Smooth muscle cell (in vitro differentiated cells): ENCODE measurements at regions not wholly inside any gene's neighbourhood (a gene's known extent, or its start where the extent isn't known, plus 50 kb on each side); places are given as distances from the start of the nearest gene placed in this dataset.

Experiments used
- DNase-seq: peaks from one replicate; lab custom pipeline; 2025; ENCODE audit not compliant: unreplicated experiment; lab: John Stamatoyannopoulos, UW
- H2AFZ ChIP-seq: fragments of 200-600 bp; sonication (generic); 2 replicates; pipeline ENCODE4 v1.6.0; 2016; ENCODE audit warnings: antibody characterized with exemption, low read depth, mild to moderate bottlenecking
- H3F3A ChIP-seq: fragments of 200-600 bp; sonication (generic); 2 replicates; pipeline ENCODE4 v1.6.0; 2017; ENCODE audit warnings: antibody characterized with exemption, low read depth
- H3K27ac ChIP-seq: fragments of 200-600 bp; sonication (generic); 2 replicates; pipeline ENCODE4 v1.5.1; 2016; ENCODE audit warnings: low read depth, mild to moderate bottlenecking
- H3K27me3 ChIP-seq: fragments of 200-600 bp; sonication (generic); 2 replicates; pipeline ENCODE4 v1.6.1; 2016; ENCODE audit warnings: low read depth, mild to moderate bottlenecking
- H3K36me3 ChIP-seq: fragments of 200-600 bp; sonication (generic); 2 replicates; pipeline ENCODE4 v1.5.1; 2016; ENCODE audit warnings: low read depth
- H3K4me1 ChIP-seq: fragments of 200-600 bp; sonication (generic); 2 replicates; pipeline ENCODE4 v1.5.1; 2016; ENCODE audit warnings: low read depth
- H3K4me2 ChIP-seq: fragments of 200-600 bp; sonication (generic); 2 replicates; pipeline ENCODE4 v1.6.0; 2016; ENCODE audit warnings: mild to moderate bottlenecking
- H3K4me3 ChIP-seq: fragments of 200-600 bp; sonication (generic); 2 replicates; pipeline ENCODE4 v1.5.1; 2016; ENCODE audit warnings: mild to moderate bottlenecking
- H3K79me2 ChIP-seq: fragments of 200-600 bp; sonication (generic); 2 replicates; pipeline ENCODE4 v1.6.0; 2016; ENCODE audit warnings: low read depth, mild to moderate bottlenecking
- H3K9ac ChIP-seq: fragments of 200-600 bp; sonication (generic); 2 replicates; pipeline ENCODE4 v1.6.0; 2016; ENCODE audit warnings: low read depth
- H3K9me3 ChIP-seq: fragments of 200-600 bp; sonication (generic); replicated peaks from 2 replicates; pipeline ENCODE4 v1.5.1; 2016; ENCODE audit warnings: low read depth
- H4K20me1 ChIP-seq: fragments of 200-600 bp; sonication (generic); 2 replicates; pipeline ENCODE4 v1.6.0; 2016; ENCODE audit warnings: low read depth
- WGBS: methylation state at CpG from one replicate; pipeline ENCODE4 v1.1.7; 2016; ENCODE audit warnings: low lambda C conversion rate; 5-methylcytosine and 5-hydroxymethylcytosine counted together
- TF ChIP-seq, protein P1 (sequence below): fragments of 200-600 bp; sonication (generic); IDR thresholded peaks from 2 replicates; pipeline ENCODE4 v1.5.1; 2017; ENCODE audit warnings: borderline replicate concordance, mild to moderate bottlenecking, antibody characterized with exemption; ENCODE audit not compliant: insufficient read depth, poor library complexity, severe bottlenecking

GRCh38 chr13:64420181-64420580 is 2810.0 kb downstream of the PCDH9 start:
- 84% methylated on average over 3 of the region's 3 CpGs for WGBS
- TF ChIP-seq, protein P1, sequence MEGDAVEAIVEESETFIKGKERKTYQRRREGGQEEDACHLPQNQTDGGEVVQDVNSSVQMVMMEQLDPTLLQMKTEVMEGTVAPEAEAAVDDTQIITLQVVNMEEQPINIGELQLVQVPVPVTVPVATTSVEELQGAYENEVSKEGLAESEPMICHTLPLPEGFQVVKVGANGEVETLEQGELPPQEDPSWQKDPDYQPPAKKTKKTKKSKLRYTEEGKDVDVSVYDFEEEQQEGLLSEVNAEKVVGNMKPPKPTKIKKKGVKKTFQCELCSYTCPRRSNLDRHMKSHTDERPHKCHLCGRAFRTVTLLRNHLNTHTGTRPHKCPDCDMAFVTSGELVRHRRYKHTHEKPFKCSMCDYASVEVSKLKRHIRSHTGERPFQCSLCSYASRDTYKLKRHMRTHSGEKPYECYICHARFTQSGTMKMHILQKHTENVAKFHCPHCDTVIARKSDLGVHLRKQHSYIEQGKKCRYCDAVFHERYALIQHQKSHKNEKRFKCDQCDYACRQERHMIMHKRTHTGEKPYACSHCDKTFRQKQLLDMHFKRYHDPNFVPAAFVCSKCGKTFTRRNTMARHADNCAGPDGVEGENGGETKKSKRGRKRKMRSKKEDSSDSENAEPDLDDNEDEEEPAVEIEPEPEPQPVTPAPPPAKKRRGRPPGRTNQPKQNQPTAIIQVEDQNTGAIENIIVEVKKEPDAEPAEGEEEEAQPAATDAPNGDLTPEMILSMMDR = no peak
- no peak overlapping the region for H2AFZ ChIP-seq

GRCh38 chr13:64417581-64417980 is 2812.6 kb downstream of the PCDH9 start:
- H3K9me3 ChIP-seq = no peaks in the 10 kb centered on the region
- H2AFZ ChIP-seq = no peak overlapping the region
- H3K36me3 ChIP-seq = no peaks in the 10 kb centered on the region
- H3K27me3 ChIP-seq = no peaks in the 10 kb centered on the region
- H3K4me1 ChIP-seq = no peaks in the 10 kb centered on the region
- H3F3A ChIP-seq = no peaks in the 10 kb centered on the region
- DNase-seq = no peak
- no peak overlapping the region for H3K27ac ChIP-seq
- H4K20me1 ChIP-seq = no peaks in the 10 kb centered on the region
- H3K9ac ChIP-seq = no peak overlapping the region
- TF ChIP-seq, protein P1 = no peak
- H3K4me2 ChIP-seq = no peak overlapping the region
- no peak overlapping the region for H3K4me3 ChIP-seq
- H3K79me2 ChIP-seq = no peaks in the 10 kb centered on the region
- WGBS = 90% methylated on average over 3 of the region's 3 CpGs

More at GRCh38 chr13:64420181-64420580, 2810.0 kb downstream of the PCDH9 start:
- Histone ChIP-seq H3K27ac (no peak overlapping the region), H3K4me3 (no peak overlapping the region), H3K9me3 (no peaks in the 10 kb centered on the region), H3K79me2 (no peaks in the 10 kb centered on the region), H3K36me3 (no peaks in the 10 kb centered on the region), H3K4me1 (no peaks in the 10 kb centered on the region), H3F3A (no peaks in the 10 kb centered on the region), H3K9ac (no peak overlapping the region), H3K27me3 (no peaks in the 10 kb centered on the region), H3K4me2 (no peak overlapping the region), H4K20me1 (no peaks in the 10 kb centered on the region)
- DNase-seq = no peak

- no peak overlapping the region for H3K27ac ChIP-seq
- H3K4me2 ChIP-seq = no peak overlapping the region
- H3K27me3 ChIP-seq = no peaks in the 10 kb centered on the region
- H4K20me1 ChIP-seq = no peaks in the 10 kb centered on the region
- H3K36me3 ChIP-seq = no peaks in the 10 kb centered on the region
- H3K79me2 ChIP-seq = no peaks in the 10 kb centered on the region
- TF ChIP-seq, protein P1 = no peak
- DNase-seq = no peak
- no peaks in the 10 kb centered on the region for H3K9me3 ChIP-seq
- no peaks in the 10 kb centered on the region for H3K4me1 ChIP-seq
- no peaks in the 10 kb centered on the region for H3F3A ChIP-seq
- no peak overlapping the region for H3K9ac ChIP-seq
- H2AFZ ChIP-seq = no peak overlapping the region
- H3K4me3 ChIP-seq = no peak overlapping the region
Measured at GRCh38 chr13:64414381-64414780, 2815.8 kb downstream of the PCDH9 start.

GRCh38 chr13:64413529-64413928 is 2816.6 kb downstream of the PCDH9 start:
- H3K9me3 ChIP-seq = no peaks in the 10 kb centered on the region
- H3F3A ChIP-seq = no peaks in the 10 kb centered on the region
- no peak overlapping the region for H2AFZ ChIP-seq
- H3K4me3 ChIP-seq = no peak overlapping the region
- no peaks in the 10 kb centered on the region for H3K27me3 ChIP-seq
- H3K36me3 ChIP-seq = no peaks in the 10 kb centered on the region
- no peaks in the 10 kb centered on the region for H4K20me1 ChIP-seq
- no peaks in the 10 kb centered on the region for H3K4me1 ChIP-seq
- TF ChIP-seq, protein P1 = no peak
- H3K9ac ChIP-seq = no peak overlapping the region
- no peak overlapping the region for H3K27ac ChIP-seq
- DNase-seq = no peak
- H3K4me2 ChIP-seq = no peak overlapping the region
- no peaks in the 10 kb centered on the region for H3K79me2 ChIP-seq
